ENCODE measurements at regions not wholly inside any gene's neighbourhood (a gene's known extent, or its start where the extent isn't known, plus 50 kb on each side); places are given as distances from the start of the nearest gene placed in this dataset.

GRCh38 chr7:15924910-15925309 is 238.4 kb upstream of the MEOX2 start:
- TF ChIP-seq, protein P1, sequence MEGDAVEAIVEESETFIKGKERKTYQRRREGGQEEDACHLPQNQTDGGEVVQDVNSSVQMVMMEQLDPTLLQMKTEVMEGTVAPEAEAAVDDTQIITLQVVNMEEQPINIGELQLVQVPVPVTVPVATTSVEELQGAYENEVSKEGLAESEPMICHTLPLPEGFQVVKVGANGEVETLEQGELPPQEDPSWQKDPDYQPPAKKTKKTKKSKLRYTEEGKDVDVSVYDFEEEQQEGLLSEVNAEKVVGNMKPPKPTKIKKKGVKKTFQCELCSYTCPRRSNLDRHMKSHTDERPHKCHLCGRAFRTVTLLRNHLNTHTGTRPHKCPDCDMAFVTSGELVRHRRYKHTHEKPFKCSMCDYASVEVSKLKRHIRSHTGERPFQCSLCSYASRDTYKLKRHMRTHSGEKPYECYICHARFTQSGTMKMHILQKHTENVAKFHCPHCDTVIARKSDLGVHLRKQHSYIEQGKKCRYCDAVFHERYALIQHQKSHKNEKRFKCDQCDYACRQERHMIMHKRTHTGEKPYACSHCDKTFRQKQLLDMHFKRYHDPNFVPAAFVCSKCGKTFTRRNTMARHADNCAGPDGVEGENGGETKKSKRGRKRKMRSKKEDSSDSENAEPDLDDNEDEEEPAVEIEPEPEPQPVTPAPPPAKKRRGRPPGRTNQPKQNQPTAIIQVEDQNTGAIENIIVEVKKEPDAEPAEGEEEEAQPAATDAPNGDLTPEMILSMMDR (conservative IDR thresholded peaks at IDR 0.05; ENCODE audit: low read depth, low read length): no peak
- TF ChIP-seq RAD21 (IDR thresholded peaks at IDR 0.05; ENCODE audit: low read length) (no peak), BHLHE40 (IDR thresholded peaks at IDR 0.05; ENCODE audit: low read depth, low read length) (no peak), RFX5 (IDR thresholded peaks at IDR 0.05; ENCODE audit: low read depth, low read length) (no peak), MAFK (IDR thresholded peaks at IDR 0.05; ENCODE audit: low read depth, low read length) (no peak), POLR2A (IDR thresholded peaks at IDR 0.05; ENCODE audit: low read depth, low read length) (no peak), MAZ (IDR thresholded peaks at IDR 0.05; ENCODE audit: borderline replicate concordance, low read depth, low read length) (no peak), CEBPB (IDR thresholded peaks at IDR 0.05; ENCODE audit: low read depth, low read length) (no peak), RCOR1 (IDR thresholded peaks at IDR 0.05; ENCODE audit: insufficient replicate concordance, low read length) (no peak)
